ENCODE measurements at regions not wholly inside any gene's neighbourhood (a gene's known extent, or its start where the extent isn't known, plus 50 kb on each side); places are given as distances from the start of the nearest gene placed in this dataset.
A peak's percentile ranks its signal among the peaks of the same experiment; 100 is the strongest.
"Not testable (repeated sequence)": the region's sequence is repeated elsewhere in the genome, so short reads cannot be mapped to it uniquely, and the experiment has no call there.

- intact Hi-C loops (cut with DNase I); H3K4me1 ChIP-seq; H3K4me3 ChIP-seq; H3K27me3 ChIP-seq (ENCODE audit: low read depth); H3K36me3 ChIP-seq; DNase-seq; H3K9me3 ChIP-seq; H3K27ac ChIP-seq; ATAC-seq: not testable (repeated sequence)
Measured at GRCh38 chr4:52157071-52157470, 106.0 kb downstream of the SPATA18 start.

- TF ChIP-seq CTCF (IDR thresholded peaks at IDR 0.05) = no peak
- H3K9me3 ChIP-seq = no peaks in the 10 kb centered on the region
- H3K4me3 ChIP-seq = no peak overlapping the region
- H3K36me3 ChIP-seq = no peaks in the 10 kb centered on the region
- H3K27me3 ChIP-seq (ENCODE audit: low read depth) = no peaks in the 10 kb centered on the region
- ATAC-seq (no peak), DNase-seq (no peak)
- intact Hi-C loops (cut with DNase I) = no loop called here
- no peak overlapping the region for H3K27ac ChIP-seq
- no peaks in the 10 kb centered on the region for H3K4me1 ChIP-seq
Measured at GRCh38 chr4:52157641-52158316, 106.7 kb downstream of the SPATA18 start.

GRCh38 chr4:52160859-52161258 is 109.8 kb downstream of the SPATA18 start:
- DNase-seq (no peak), ATAC-seq (no peak)
- intact Hi-C loops (cut with DNase I) = no loop called here

GRCh38 chr4:52164116-52164515 is 113.0 kb downstream of the SPATA18 start:
- intact Hi-C loops (cut with DNase I) = no loop called here
- Histone ChIP-seq H3K4me3 (no peak overlapping the region), H3K27me3 (ENCODE audit: low read depth) (no peaks in the 10 kb centered on the region), H3K36me3 (no peaks in the 10 kb centered on the region), H3K27ac (no peak overlapping the region), H3K9me3 (no peaks in the 10 kb centered on the region), H3K4me1 (no peaks in the 10 kb centered on the region)
- ATAC-seq = no peak
- TF ChIP-seq CTCF (IDR thresholded peaks at IDR 0.05) = no peak
- DNase-seq = no peak

More at GRCh38 chr4:52160859-52161258, 109.8 kb downstream of the SPATA18 start:
- H3K4me1 ChIP-seq = no peaks in the 10 kb centered on the region
- no peaks in the 10 kb centered on the region for H3K9me3 ChIP-seq
- no peak overlapping the region for H3K4me3 ChIP-seq
- no peaks in the 10 kb centered on the region for H3K36me3 ChIP-seq
- no peaks in the 10 kb centered on the region for H3K27me3 ChIP-seq (ENCODE audit: low read depth)
- no peak overlapping the region for H3K27ac ChIP-seq
- TF ChIP-seq CTCF (IDR thresholded peaks at IDR 0.05) = no peak

DNA sequence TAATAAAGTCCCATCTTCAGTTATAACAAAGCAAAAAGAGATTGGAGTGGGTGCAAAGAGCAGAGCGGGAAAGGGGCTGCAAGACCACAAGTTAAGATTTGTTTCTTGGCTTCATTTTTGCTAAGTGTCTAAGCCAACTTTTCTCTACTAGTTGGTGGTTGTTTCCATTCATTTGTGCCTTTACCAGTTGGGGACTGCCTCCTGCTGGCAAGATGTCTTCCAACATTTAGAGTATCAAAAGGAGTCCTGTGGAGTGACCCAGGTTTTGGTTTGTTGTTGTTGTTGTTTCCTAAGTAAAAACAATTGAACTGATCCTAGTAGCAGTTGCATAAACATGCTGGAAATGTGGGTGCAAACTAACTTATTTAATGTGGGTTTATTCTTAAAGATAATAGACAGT is 121.1 kb downstream of the SPATA18 start:
- DNase-seq (no peak), ATAC-seq (no peak)
- Histone ChIP-seq H3K27ac (no peak overlapping the region), H3K27me3 (ENCODE audit: low read depth) (no peaks in the 10 kb centered on the region), H3K9me3 (no peaks in the 10 kb centered on the region), H3K4me3 (no peak overlapping the region), H3K36me3 (no peaks in the 10 kb centered on the region), H3K4me1 (peaks cover 4% of the 10 kb centered on the region)
- intact Hi-C loops (cut with DNase I) = no loop called here
- no peak for TF ChIP-seq CTCF (IDR thresholded peaks at IDR 0.05)

DNA sequence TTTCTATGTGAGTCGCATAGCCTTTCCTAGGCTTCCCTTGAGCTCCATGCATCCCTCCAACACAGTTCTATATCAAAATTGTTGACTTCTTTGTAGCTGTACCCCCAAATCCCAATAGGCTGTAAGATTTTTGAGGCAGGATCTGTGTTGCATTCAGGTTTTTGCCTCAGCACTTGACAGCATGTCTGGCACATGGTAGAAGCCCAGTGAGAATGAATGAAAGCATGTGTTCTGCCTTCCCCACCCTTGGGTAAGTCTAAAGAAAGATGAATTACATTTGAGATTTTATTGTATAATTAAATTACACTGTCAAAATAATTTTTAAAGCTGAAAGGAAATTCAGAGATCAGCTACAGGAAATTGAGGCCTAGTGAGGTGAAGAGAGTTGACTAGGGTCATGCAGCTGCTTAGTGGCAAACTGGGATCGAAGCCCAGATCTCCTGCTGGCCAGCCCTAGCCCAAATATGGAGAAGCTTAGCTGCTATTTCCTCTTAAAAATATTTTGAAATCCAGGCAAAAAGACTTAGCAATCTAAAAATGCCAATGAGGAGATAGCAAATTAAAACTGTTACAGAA is 122.5 kb downstream of the SPATA18 start:
- no peaks in the 10 kb centered on the region for H3K9me3 ChIP-seq
- no peak overlapping the region for H3K4me3 ChIP-seq
- ATAC-seq = peak; percentile 58 to 63
- no peak overlapping the region for H3K27ac ChIP-seq
- H3K4me1 ChIP-seq = peaks cover 4% of the 10 kb centered on the region
- H3K36me3 ChIP-seq = no peaks in the 10 kb centered on the region
- no peak for DNase-seq
- intact Hi-C loops (cut with DNase I) = no loop called here
- no peak for TF ChIP-seq CTCF (IDR thresholded peaks at IDR 0.05)
- no peaks in the 10 kb centered on the region for H3K27me3 ChIP-seq (ENCODE audit: low read depth)

Data from lower lobe of right lung (tissue), 2 donors.